Lower leg skin (tissue), 3 donors: ENCODE measurements at regions not wholly inside any gene's neighbourhood (a gene's known extent, or its start where the extent isn't known, plus 50 kb on each side); places are given as distances from the start of the nearest gene placed in this dataset.

Experiments used
- CTCF ChIP-seq, 3 donors: fragments of 450-650 bp; IDR thresholded peaks; one replicate each; pipeline ENCODE4 v1.5.1; 2016; ENCODE audit warnings: antibody characterized with exemption in 3 of 3, mild to moderate bottlenecking in 3 of 3, moderate library complexity in 2 of 3
- POLR2A ChIP-seq, 2 donors: fragments of 450-650 bp; IDR thresholded peaks; one replicate each; pipeline ENCODE4 v1.6.1; 2016 to 2017; ENCODE audit warnings: antibody characterized with exemption in 2 of 2, mild to moderate bottlenecking in 1 of 2, moderate library complexity in 1 of 2

DNA sequence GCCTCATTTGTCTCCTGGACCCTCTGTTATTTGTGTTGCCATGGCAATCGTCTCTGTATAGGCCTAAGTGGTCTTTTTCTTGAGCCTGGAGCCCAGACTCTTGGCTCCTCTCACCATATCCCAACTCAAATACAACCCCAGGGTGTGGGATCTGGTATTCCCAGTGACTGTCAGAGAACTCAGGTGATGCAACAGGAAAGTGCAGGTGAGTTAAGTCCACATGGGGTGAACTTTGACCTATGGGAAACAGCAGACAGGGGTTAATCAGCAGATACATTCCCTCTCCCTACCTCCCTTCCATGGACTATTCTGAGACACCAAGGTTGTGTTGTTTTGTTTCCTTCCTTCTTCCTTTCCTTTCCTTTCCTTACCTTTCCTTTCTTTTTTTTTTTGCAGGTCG, 130.9 kb upstream of the RPS6KA3 start:
- TF ChIP-seq POLR2A (IDR thresholded peaks at IDR 0.05) (no peak), CTCF (IDR thresholded peaks at IDR 0.05) (no peak)
